ENCODE measurements at regions not wholly inside any gene's neighbourhood (a gene's known extent, or its start where the extent isn't known, plus 50 kb on each side); places are given as distances from the start of the nearest gene placed in this dataset.
"Not testable (repeated sequence)": the region's sequence is repeated elsewhere in the genome, so short reads cannot be mapped to it uniquely, and the experiment has no call there.

DNA sequence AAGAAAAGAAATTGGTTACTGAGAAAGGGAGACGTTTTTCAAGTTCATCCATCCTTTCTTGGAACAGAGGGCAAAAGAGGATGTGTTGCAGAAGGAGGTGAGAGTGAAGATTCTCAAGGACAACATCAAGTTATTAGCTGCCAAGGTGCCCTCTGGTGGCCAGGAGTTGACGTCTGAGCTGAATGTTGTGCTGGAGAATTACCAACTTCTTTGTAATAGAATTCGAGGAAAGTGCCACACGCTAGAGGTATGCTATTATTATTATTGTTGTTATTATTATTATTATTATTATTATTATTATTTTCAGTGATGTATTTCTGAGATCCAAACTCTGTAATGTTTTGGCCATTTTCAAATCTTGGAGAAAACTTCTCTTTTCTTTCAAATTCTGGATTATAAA is 197.0 kb downstream of the UTRN start:
- Histone ChIP-seq H3K36me3 (ENCODE audit: insufficient read depth, low read depth, low read length) (peaks cover 31% of the 10 kb centered on the region), H3K4me1 (ENCODE audit: insufficient read depth, low read length) (no peaks in the 10 kb centered on the region), H3K9me3 (ENCODE audit: insufficient read depth, low read depth, low read length) (no peaks in the 10 kb centered on the region), H3K27me3 (ENCODE audit: insufficient read depth, low read length) (no peaks in the 10 kb centered on the region), H3K9ac (ENCODE audit: low read depth, low read length) (no peak overlapping the region), H3K4me3 (ENCODE audit: low read length) (no peak overlapping the region), H3K27ac (ENCODE audit: low read length) (no peak overlapping the region)

GRCh38 chr6:144485531-144485930 is 200.4 kb downstream of the UTRN start:
- no peaks in the 10 kb centered on the region for H3K9me3 ChIP-seq (ENCODE audit: insufficient read depth, low read depth, low read length)
- H3K27ac ChIP-seq (ENCODE audit: low read length), result no peak overlapping the region
- no peak overlapping the region for H3K9ac ChIP-seq (ENCODE audit: low read depth, low read length)
- H3K36me3 ChIP-seq (ENCODE audit: insufficient read depth, low read depth, low read length), result peaks cover 36% of the 10 kb centered on the region
- no peaks in the 10 kb centered on the region for H3K27me3 ChIP-seq (ENCODE audit: insufficient read depth, low read length)
- peaks cover 4% of the 10 kb centered on the region; the same call in 1 of the 2 replicates for H3K4me1 ChIP-seq (ENCODE audit: insufficient read depth, low read length)
- no peak overlapping the region for H3K4me3 ChIP-seq (ENCODE audit: low read length)

DNA sequence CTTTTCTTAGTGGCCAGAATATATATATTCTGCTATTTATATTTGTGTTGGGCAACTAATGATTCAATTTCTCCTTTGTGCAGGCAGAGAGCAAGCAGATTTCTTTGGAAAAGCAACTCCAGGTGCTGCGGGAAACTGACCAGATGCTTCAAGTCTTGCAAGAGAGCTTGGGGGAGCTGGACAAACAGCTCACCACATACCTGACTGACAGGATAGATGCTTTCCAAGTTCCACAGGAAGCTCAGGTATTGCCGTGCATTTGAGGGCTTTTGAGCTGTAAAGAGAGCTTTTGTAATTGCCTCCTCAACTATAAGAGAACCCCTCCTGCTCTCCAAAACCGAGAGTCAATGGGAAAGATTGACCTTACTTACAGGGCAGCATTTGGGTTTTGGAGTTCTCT is 203.5 kb downstream of the UTRN start:
- Histone ChIP-seq H3K27ac (ENCODE audit: low read length) (no peak overlapping the region), H3K9ac (ENCODE audit: low read depth, low read length) (no peak overlapping the region), H3K9me3 (ENCODE audit: insufficient read depth, low read depth, low read length) (no peaks in the 10 kb centered on the region), H3K36me3 (ENCODE audit: insufficient read depth, low read depth, low read length) (peaks cover 44% of the 10 kb centered on the region), H3K27me3 (ENCODE audit: insufficient read depth, low read length) (no peaks in the 10 kb centered on the region), H3K4me3 (ENCODE audit: low read length) (no peak overlapping the region), H3K4me1 (ENCODE audit: insufficient read depth, low read length) (peaks cover 4% of the 10 kb centered on the region; the same call in 1 of the 2 replicates)

DNA sequence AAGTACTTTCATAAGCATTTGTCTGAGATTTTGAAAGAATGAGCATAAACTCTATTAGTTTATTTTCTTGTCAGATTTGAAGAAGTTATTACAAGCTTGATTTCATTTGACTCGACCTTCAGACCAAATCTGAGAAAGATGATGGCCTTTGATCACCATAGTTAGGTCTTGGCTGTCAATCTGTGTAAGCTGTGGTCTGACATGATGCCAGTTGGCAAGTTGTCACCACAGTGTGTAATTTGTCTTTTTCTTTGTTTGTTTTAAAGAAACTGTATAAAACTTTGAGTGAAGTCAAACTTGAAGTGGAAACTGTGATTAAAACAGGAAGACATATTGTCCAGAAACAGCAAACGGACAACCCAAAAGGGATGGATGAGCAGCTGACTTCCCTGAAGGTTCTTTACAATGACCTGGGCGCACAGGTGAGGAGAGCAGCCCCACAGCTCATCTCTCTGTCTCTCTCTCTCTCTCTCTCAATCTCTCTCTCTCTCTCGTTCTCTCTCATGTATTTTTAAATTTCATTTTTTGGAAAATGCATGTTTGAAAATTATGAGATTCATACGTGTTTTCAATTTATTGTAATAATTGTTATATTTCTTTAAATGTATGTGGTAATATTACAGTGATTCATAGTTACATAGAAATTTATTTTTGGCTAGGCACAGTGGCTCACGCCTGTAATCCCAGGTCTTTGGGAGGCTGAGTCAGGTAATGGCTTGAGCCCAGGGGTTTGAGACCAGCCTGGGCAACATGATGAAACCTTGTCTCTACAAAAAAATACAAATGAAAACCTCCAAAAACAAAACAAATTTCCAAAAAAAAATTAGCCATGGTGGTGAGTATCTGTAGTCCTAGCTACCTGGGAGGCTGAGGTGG is 208.1 kb downstream of the UTRN start:
- H3K9me3 ChIP-seq (ENCODE audit: insufficient read depth, low read depth, low read length), result no peaks in the 10 kb centered on the region
- H3K27me3 ChIP-seq (ENCODE audit: insufficient read depth, low read length), result no peaks in the 10 kb centered on the region
- H3K27ac ChIP-seq (ENCODE audit: low read length), result no peak overlapping the region
- peaks cover 4% of the 10 kb centered on the region; the same call in 1 of the 2 replicates for H3K4me1 ChIP-seq (ENCODE audit: insufficient read depth, low read length)
- H3K9ac ChIP-seq (ENCODE audit: low read depth, low read length), result no peak overlapping the region
- peaks cover 25% of the 10 kb centered on the region for H3K36me3 ChIP-seq (ENCODE audit: insufficient read depth, low read depth, low read length)
- no peak overlapping the region for H3K4me3 ChIP-seq (ENCODE audit: low read length)

GRCh38 chr6:144495076-144495475 is 209.9 kb downstream of the UTRN start:
- not testable (repeated sequence) for H3K27me3 ChIP-seq (ENCODE audit: insufficient read depth, low read length); H3K9me3 ChIP-seq (ENCODE audit: insufficient read depth, low read depth, low read length); H3K9ac ChIP-seq (ENCODE audit: low read depth, low read length); H3K4me1 ChIP-seq (ENCODE audit: insufficient read depth, low read length); H3K27ac ChIP-seq (ENCODE audit: low read length); H3K4me3 ChIP-seq (ENCODE audit: low read length)
- peaks cover 22% of the 10 kb centered on the region for H3K36me3 ChIP-seq (ENCODE audit: insufficient read depth, low read depth, low read length)

DNA sequence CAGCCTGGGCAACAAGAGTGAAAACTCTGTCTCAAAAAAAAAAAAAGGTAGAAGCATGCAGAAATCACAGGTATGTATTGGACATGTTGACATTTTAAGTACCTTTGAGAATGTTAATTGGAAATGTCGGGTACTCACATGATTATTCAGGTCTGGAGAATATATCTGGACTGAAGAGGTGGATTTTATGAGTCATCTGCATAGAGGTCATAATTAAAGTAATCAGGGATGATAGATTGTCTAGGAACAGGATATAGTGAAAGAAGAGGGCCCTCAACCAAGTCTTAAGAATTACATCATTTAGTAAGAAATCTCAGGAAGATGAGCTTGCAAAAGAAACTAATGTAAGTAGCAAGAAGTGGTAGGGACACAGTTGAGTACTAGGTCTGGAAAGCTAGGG is 212.5 kb downstream of the UTRN start:
- peaks cover 10% of the 10 kb centered on the region for H3K36me3 ChIP-seq (ENCODE audit: insufficient read depth, low read depth, low read length)

GRCh38 chr6:144500892-144501291 is 215.8 kb downstream of the UTRN start:
- no peaks in the 10 kb centered on the region for H3K9me3 ChIP-seq (ENCODE audit: insufficient read depth, low read depth, low read length)
- no peaks in the 10 kb centered on the region for H3K4me1 ChIP-seq (ENCODE audit: insufficient read depth, low read length)
- no peak overlapping the region for H3K27ac ChIP-seq (ENCODE audit: low read length)
- no peaks in the 10 kb centered on the region for H3K27me3 ChIP-seq (ENCODE audit: insufficient read depth, low read length)
- no peak overlapping the region for H3K4me3 ChIP-seq (ENCODE audit: low read length)
- H3K9ac ChIP-seq (ENCODE audit: low read depth, low read length), result no peak overlapping the region
- H3K36me3 ChIP-seq (ENCODE audit: insufficient read depth, low read depth, low read length), result peaks cover 5% of the 10 kb centered on the region

More for the DNA sequence above, 212.5 kb downstream of the UTRN start:
- Histone ChIP-seq H3K27me3 (ENCODE audit: insufficient read depth, low read length) (no peaks in the 10 kb centered on the region), H3K4me1 (ENCODE audit: insufficient read depth, low read length) (no peaks in the 10 kb centered on the region), H3K9me3 (ENCODE audit: insufficient read depth, low read depth, low read length) (no peaks in the 10 kb centered on the region), H3K9ac (ENCODE audit: low read depth, low read length) (no peak overlapping the region), H3K27ac (ENCODE audit: low read length) (no peak overlapping the region), H3K4me3 (ENCODE audit: low read length) (no peak overlapping the region)

- H3K4me1 ChIP-seq (ENCODE audit: insufficient read depth, low read length); H3K9ac ChIP-seq (ENCODE audit: low read depth, low read length); H3K4me3 ChIP-seq (ENCODE audit: low read length); H3K27me3 ChIP-seq (ENCODE audit: insufficient read depth, low read length); H3K9me3 ChIP-seq (ENCODE audit: insufficient read depth, low read depth, low read length); H3K36me3 ChIP-seq (ENCODE audit: insufficient read depth, low read depth, low read length); H3K27ac ChIP-seq (ENCODE audit: low read length): not testable (repeated sequence)
Observed at GRCh38 chr6:144505214-144505613, 220.1 kb downstream of the UTRN start.

DNA sequence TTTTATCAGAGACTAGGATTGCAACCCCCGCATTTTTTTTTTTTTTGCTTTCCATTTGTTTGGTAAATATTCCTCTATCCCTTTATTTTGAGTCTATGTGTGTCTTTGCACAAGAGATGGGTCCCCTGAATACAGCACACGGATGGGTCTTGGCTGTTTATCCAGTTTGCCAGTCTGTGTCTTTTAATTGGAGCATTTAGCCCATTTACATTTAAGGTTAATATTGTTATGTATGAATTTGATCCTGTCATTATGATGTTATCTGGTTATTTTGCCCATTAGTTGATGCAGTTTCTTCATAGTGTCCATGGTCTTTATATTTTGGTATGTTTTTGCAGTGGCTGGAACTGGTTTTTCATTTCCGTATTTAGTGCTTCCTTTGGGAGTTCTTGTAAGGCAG is 220.9 kb downstream of the UTRN start:
- H3K4me3 ChIP-seq (ENCODE audit: low read length); H3K36me3 ChIP-seq (ENCODE audit: insufficient read depth, low read depth, low read length); H3K27me3 ChIP-seq (ENCODE audit: insufficient read depth, low read length); H3K9ac ChIP-seq (ENCODE audit: low read depth, low read length); H3K9me3 ChIP-seq (ENCODE audit: insufficient read depth, low read depth, low read length); H3K27ac ChIP-seq (ENCODE audit: low read length); H3K4me1 ChIP-seq (ENCODE audit: insufficient read depth, low read length): not testable (repeated sequence)

DNA sequence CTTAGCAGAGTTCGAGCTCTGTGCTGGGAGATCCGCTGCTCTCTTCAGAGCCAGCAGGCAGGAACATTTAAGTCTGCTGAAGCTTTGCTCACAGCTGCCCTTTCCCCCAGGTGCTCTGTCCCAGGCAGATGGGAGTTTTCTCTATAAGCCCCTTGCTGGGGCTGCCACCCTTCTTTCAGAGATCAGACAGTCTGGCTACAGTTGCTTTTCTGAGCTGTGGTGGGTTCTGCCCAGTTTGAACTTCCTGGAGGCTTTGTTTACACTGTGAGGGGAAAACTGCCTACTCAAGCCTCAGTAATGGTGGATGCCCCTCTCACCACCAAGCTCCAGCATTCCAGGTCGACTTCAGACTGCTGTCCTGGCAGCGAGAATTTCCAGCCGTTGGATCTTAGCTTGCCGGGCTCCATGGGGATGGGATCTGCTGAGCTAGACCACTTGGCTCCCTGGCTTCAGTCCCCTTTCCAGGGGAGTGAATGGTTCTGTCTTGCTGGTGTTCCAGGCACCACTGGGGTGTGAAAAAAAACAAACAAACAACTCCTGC is 222.7 kb downstream of the UTRN start:
- H3K9me3 ChIP-seq (ENCODE audit: insufficient read depth, low read depth, low read length); H3K9ac ChIP-seq (ENCODE audit: low read depth, low read length); H3K4me3 ChIP-seq (ENCODE audit: low read length); H3K4me1 ChIP-seq (ENCODE audit: insufficient read depth, low read length); H3K27ac ChIP-seq (ENCODE audit: low read length); H3K36me3 ChIP-seq (ENCODE audit: insufficient read depth, low read depth, low read length); H3K27me3 ChIP-seq (ENCODE audit: insufficient read depth, low read length): not testable (repeated sequence)

DNA sequence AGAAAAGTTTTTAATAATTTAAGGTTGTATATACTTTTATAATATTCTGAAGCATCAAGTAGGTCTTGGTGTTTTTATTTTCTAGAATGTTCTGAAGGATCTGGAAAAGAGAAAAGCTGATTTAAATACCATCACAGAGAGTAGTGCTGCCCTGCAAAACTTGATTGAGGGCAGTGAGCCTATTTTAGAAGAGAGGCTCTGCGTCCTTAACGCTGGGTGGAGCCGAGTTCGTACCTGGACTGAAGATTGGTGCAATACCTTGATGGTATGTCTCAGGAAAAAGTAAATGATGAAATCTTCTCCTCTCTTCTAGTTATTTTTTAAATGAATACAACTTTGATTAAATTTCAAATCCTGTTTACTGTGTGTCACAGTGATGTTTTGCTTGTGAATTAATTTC is 225.7 kb downstream of the UTRN start:
- Histone ChIP-seq H3K36me3 (ENCODE audit: insufficient read depth, low read depth, low read length) (peaks cover 9% of the 10 kb centered on the region), H3K9ac (ENCODE audit: low read depth, low read length) (no peak overlapping the region), H3K27ac (ENCODE audit: low read length) (no peak overlapping the region)

DNA sequence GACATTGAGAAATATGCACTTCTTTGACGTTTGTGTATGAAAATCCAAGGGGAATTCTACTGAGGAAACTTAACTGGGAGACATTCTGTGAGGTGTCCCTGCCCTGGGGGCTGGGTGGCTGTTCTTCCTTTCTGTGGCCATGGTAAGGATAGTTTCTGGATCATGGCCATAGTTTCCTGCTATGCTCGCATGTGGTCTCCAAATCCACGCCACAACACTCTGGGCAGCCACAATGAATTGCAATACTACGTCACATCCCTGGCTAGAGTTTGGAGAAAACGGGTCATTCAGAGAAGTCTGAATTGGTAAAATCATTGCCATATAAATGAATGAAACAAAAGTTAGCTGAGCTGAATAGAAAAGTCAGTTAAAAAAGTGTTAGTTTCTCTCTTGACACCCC is 230.6 kb downstream of the UTRN start:
- H3K36me3 ChIP-seq (ENCODE audit: insufficient read depth, low read depth, low read length), result peaks cover 12% of the 10 kb centered on the region
- no peaks in the 10 kb centered on the region for H3K4me1 ChIP-seq (ENCODE audit: insufficient read depth, low read length)
- H3K27me3 ChIP-seq (ENCODE audit: insufficient read depth, low read length), result no peaks in the 10 kb centered on the region
- H3K9me3 ChIP-seq (ENCODE audit: insufficient read depth, low read depth, low read length), result no peaks in the 10 kb centered on the region
- no peak overlapping the region for H3K4me3 ChIP-seq (ENCODE audit: low read length)
- H3K9ac ChIP-seq (ENCODE audit: low read depth, low read length), result no peak overlapping the region
- no peak overlapping the region for H3K27ac ChIP-seq (ENCODE audit: low read length)

More for the DNA sequence above, 225.7 kb downstream of the UTRN start:
- H3K27me3 ChIP-seq (ENCODE audit: insufficient read depth, low read length), result no peaks in the 10 kb centered on the region
- no peaks in the 10 kb centered on the region for H3K4me1 ChIP-seq (ENCODE audit: insufficient read depth, low read length)
- no peaks in the 10 kb centered on the region for H3K9me3 ChIP-seq (ENCODE audit: insufficient read depth, low read depth, low read length)
- no peak overlapping the region for H3K4me3 ChIP-seq (ENCODE audit: low read length)

Measured in iPS-20b (cell line).